ENCODE measurements at regions not wholly inside any gene's neighbourhood (a gene's known extent, or its start where the extent isn't known, plus 50 kb on each side); places are given as distances from the start of the nearest gene placed in this dataset.
"Not testable (repeated sequence)": the region's sequence is repeated elsewhere in the genome, so short reads cannot be mapped to it uniquely, and the experiment has no call there.

DNA sequence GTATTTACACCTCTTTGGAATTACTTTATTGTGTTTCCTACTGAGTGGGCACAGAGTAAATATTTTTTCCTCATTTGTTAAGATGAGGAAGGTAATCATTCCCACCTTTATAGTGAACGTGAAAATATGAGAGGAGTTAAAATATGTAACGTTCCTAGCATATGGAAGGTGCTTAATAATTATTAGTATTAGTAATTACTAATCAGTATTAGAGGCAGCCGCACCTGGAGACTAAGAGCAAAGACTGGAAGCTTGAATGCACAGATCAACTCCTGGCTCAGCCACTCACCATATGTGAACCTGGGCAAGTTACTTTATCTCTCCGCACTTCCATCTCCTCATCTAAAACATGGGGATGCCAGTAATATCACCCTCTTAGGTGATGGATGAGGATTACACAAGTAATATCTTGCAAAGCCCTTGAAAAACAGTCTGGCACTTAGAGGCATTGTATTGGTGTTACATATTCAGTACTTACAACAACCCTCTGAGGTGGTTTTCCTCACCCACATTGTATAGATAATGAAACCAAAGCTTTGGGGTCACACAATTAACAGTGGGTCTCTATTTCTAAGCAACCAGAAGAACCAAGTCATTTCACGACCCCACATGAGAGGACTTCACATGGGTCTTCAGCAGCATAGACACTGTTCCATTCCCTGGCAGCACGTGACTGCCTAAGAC is 100.3 kb upstream of the KCTD1 start:
- DNase-seq = no peak

DNA sequence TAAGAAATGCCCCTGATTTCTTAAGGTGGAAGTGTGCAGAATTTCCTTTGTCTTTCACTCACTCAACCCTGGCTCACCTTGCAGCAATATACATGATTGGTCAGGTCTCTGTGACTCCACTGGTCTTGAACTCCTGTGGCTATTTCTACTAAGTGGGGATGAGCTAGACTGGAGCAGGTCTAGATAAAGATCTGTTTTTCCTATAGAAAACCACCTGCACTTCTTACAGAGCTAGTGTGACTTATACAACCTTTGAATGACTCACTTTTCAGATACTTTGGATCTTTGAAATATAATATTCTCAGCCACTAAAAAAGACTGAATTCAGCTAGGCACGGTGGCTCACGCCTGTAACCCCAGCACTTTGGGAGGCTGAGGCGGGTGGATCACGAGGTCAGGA is 98.5 kb upstream of the KCTD1 start:
- DNase-seq = no peak

DNA sequence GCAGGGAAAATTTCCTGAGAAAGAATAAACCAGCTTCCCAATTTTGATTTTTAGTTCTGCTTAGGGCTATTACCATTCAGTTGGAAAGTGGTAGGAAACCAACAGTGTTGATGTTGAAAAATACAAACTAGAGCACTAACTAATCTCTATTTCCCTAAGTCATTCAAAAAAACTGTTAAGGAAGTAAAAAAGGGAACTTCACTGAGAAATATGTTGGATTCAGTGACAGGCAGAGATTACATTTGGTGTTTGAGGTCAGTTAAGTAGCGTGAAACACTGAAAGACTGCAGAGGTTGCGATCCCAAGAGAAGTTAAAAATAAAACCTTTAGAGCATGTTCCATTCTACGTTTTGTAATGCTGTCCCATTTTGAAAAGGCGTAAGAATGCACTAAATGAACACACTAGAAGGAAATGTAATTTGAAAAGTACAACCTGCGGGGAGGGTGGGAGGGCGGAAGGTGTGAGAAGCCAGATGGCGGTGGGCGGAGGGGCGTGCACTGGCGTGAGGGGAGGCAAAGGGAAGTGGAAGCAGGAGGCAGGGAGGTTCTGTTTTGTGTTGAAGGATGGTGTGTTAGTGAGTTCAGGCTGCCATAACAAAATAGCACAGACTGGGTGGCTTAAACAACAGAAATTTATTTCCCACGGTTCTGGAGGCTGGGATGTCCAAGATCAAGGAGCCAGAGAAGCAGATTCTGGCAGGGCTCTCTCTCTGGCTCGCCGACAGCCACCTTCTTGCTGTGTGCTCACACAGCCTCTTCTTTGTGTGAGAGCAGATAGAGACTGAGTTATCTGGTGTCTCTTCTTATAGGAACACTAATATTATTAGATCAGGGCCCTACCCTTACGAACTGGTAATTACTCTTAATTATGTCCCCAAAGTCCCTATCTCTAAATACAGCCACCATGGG is 94.3 kb upstream of the KCTD1 start:
- DNase-seq = no peak

DNA sequence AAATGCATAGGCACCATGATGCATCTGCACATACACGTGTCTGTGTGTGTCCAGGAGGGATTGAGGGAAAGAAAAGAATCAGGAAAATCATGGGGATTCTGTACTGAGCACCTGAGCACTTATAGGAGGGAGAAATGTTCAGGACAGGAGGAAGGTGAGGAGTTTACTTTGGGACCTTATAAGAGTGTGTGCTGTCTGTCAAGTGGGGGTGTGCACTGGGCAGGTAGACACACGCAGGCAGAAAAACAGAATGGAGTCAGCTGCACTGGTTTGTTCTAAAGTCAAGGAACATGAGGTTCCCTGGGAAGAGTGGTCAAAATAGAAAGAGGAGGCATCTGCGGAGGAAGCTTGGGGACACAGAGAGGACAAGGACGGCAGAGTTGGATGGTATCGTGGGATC is 92.2 kb upstream of the KCTD1 start:
- DNase-seq = no peak

DNA sequence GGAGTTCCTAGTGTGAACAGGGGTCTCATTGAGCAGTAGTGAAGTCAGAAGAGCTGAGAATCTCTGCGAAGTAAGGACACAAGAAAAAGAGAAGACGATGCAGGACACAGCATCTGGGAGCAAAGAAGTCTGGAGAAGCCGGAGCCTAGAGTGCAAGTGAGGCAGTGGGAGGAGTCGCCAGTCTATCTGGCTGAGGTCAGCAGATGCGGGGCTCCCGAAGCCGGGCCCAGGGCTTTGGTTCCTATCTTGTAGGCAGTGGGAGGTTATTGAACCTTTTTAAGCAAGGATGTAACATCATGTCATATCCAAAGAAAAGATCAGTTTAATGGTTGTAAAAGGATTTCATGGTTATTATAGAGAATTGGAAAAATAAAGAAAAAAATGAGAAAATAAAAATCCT is 90.8 kb upstream of the KCTD1 start:
- DNase-seq = no peak

DNA sequence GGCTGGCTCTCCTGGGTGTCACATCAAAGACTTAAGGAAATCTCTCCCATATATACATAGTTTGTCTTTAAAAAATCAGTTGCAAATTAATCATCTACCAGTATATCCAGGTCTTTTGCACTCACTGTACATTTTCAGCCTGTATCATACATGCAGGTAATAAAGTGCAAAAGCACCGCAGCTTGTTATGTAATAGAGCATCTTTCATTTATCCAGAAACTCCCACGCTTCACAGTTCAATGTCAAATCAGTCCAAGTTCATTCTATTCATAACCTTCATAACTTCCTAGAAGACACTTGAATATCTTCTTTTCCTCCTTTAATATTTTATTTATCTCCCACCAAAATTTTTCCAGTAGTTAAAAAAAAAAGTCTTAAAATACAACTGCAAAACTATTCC is 89.6 kb upstream of the KCTD1 start:
- DNase-seq = no peak

DNA sequence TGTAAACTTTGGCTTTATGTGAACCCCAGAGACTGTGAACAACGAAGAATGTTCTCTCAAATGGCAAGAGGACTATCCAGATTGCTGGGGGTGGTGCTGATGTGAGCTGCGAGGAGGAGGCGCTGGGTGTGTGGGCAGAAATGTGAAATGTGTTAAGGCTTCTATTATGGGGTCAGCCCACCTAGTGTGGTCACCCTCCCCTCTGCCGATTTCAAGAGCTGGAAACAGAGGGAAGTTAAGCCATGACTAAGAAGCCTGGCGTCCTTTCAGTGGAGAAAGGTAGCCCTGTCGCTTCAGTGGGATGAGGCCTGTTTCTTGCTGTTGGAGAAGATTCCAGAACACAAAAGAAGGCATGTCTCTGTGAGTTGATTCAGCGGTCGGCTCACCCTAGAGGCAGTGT is 89.0 kb upstream of the KCTD1 start:
- DNase-seq = no peak

DNA sequence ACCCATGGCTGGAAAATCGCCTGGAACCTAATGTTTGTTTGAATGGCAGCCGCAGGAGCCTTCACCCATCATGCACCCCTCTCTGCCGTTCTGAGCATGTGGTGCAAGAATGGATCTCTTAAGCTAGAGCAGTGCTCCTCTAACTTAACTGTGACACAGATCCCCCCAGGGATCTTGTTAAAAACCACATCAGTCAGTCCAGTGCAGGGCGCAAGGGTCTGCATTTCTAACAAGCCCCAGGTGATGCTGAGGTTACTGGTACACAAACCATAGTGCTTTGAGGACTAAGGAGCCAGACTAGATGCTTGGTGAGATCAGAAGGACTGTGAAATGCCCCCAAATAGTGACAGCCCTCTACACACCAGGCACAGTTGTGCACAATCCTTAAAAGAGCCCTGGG is 87.1 kb upstream of the KCTD1 start:
- DNase-seq = no peak

DNA sequence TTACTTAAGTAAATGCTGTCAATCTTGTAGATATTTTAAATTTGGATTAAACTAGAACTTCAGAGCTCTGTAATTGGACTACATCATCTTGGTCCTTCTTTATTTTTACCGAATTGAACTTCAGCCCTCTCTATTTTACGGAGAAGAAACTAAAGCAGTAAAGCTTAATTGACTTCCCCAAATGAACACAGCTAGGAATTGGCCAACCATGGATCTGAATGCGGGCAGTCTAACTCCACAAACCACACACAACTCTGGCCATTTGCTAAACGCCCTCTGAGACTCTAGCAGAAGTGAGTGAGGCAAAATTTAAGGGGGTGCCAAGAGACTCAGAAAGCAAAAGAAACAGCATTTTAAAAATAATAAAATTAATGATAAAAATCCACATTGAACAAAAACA is 86.3 kb upstream of the KCTD1 start:
- no peak for DNase-seq

DNA sequence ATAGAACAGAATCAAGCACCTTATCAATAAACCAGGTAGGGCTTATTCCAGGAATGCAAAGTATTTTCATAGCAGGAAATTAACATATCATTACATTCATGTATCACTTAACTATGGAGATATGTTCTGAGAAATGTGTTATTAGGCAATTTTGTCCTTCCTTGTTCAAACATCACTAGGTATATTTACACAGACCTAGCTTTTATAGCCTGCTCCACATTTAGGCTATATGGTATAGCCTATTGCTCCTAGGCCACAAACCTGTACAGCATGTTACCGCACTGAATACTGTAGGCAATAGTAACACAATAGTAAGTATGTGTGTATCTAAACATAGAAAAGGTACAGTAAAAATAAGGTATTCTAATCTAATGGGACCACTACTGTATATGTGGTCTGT is 82.8 kb upstream of the KCTD1 start:
- DNase-seq = no peak

DNA sequence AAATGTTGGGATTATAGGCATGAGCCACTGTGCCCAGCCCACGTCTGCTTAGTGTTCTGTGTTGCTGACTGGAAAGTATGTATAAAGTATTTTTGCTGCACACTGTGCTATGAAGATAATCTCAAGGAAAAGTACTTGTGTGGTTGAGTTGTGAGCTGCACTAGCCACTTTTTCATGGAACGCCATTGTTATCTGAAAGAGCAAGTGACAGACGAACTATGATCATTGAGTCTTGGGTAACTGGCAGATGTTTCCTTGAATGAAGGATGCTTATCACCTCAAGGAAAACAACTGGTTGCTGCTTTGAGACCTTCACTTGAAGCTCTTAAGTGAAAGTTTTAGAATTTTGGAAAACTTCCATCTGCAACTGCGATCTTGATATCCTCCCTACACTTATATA is 82.2 kb upstream of the KCTD1 start:
- no peak for DNase-seq

DNA sequence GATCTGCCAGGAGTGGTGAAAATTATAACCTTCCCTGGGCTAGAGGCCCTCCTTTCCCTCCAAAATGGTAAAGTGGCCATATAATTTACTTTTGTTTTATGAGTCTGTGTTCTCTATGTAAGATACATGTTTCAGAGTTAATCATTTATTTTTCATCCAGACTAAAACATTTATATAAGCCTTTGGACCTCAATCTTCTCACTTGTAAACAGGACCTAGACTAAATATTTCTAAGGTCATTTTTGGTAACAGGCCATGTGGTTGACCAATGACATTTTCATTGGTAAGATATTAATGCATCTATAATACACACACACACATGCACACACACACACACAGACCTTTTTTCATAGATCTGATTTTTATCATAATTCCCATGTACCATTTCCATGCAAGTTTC is 79.7 kb upstream of the KCTD1 start:
- no peak for DNase-seq

DNA sequence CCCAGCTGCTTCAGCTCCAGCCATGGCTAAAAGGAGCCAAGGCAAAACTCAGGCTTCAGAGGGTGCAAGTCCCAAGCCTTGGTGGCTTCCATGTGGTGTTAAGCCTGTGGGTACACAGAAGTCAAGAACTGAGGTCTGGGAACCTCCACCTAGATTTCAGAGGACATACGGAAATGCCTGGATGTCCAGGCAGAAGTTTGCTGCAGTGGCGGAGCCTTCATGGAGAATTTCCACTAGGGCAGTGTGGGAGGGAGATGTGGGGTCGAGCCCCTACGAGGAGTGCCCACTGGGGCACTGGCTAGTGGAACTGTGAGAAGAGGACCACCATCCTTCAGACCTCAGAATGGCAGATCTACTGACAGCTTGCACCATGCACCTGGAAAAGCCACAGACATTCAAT is 76.1 kb upstream of the KCTD1 start:
- DNase-seq = no peak

DNA sequence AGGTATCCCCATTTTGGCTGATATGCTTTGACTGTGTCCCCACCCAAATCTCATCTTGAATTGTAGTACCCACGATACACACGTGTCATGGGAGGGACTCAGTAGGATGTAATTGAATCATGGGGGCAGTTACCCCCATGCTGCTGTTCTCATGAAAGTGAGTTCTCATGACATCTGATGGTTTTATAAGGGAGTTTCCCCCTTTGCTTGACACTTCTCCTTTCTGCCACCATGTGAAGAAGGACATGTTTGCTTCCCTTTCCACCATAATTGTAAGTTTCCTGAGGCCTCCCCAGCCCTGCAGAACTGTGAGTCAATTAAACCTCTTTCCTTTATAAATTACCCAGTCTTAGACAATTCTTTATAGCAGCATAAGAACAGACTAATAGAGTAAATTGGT is 75.0 kb upstream of the KCTD1 start:
- not testable (repeated sequence) for DNase-seq

DNA sequence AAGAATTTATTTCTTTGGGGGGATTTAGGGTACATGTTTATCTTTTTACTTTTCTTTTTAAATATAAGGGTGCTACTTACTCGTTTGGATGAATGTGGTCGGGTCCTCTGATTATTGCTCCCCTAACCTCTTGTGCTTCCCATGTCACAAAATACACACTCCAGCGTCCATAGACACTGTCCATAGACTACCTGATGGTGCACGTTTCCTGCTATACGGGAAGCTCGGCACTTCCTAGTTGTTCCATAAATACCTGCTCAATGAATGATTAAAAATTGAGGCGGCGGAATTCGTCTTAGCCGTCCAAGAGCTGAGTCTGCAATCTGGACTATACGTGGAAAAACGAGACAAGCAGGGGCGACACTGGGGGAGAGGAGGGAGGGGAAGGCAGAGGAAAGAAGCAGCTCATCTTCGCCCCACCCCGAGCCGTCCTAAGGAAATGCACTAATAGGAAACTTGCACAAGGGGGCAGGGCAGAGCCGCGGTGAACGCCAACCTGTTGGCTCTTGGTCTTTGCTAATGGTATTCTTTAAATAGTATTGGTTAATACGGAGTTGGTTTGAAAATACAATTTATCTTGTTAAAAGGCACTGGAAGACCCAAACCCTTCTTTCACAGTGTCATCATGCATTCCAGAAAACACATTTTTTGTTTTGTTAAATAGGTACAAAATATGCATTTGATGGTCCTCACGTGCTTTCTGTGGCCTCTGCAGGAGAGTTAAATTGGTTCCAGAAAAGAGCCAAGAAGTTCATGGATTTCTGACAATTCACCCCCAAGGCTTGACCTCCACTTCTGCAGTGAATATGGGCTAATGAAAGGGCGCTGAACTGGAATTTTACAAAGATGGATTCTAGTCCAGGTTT is 73.0 kb upstream of the KCTD1 start:
- peak in 1 of 5 donors; percentile 12 for DNase-seq

DNA sequence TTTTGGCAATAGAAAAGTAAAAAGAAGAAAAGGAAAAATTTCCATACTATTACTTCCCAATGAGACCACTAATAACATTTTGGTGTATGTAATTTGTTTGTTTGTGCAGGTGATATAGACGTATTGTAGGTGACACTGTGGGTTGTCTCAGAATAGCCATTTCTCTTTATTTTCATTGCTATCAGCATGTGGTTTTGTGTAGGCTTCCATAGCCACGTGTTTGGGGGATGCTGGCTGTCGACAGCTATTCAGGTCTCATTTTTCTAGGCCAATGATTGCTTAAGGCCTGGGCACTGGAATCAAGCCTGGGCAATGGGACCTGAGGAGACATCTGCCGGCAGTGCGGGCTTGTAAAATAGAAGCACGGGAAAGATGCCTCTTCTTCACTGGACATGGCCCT is 71.0 kb upstream of the KCTD1 start:
- no peak for DNase-seq

DNA sequence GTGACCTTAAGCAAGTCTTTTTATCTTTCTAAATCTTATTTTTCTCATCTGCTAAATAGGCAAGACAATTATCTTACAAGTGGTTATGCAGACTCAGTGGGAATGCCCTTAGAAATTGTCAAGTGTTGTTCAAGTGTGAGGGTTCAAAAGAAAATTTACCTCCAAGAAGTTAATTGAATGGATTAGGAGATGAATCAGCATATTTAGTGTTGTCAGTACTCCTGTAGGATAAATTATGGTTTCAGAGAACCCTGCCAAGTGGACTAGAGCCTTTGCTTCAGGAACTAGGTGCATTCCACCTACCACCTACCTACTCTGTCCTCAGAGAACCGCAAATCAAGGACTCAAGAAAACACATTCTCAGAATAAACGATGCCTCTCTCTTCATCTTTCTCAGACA is 69.8 kb upstream of the KCTD1 start:
- DNase-seq = no peak

DNA sequence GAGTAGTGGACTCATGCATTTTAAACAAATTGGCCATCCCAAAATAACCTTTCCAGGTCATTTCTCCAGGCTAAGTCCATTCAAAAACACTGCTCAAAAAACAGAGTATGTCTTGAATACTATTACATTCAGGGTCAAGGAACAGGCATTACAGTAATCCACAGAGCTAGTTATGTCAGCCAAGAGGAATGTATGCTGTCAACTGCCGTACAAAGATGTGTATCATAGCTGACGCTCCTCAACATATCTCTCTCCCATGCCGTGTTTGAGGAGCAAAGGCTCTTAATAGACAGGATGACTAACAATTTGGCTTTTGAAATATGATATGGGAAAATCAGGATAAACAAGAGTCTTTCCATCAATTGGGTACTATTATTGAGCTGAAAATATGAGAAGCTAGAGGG is 68.8 kb upstream of the KCTD1 start:
- DNase-seq = no peak

DNA sequence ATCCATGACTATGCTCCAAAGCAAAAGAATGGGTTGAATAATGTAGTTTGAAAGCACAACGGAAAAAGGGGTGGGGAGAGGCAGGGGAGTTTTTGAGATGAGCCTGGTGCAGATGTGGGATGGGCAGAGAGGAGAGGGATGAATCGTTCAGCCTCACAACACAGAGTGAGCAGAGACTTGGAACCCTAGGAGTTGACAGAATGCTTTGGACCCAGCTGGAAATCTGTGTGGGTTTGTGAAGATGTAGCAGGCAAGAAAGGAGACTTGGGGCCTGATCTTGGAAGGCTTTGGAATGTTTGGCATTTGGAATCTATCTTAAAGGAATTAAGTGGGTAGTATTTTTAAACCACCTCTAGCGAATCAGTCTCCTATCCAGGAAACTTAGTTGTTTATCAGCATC is 66.0 kb upstream of the KCTD1 start:
- no peak for DNase-seq
